HG03354 (cell line): ENCODE measurements at regions not wholly inside any gene's neighbourhood (a gene's known extent, or its start where the extent isn't known, plus 50 kb on each side); places are given as distances from the start of the nearest gene placed in this dataset.

ENCODE experiments used
- ATAC-seq: cut with Tn5 transposase; IDR thresholded peaks from one replicate; pipeline ENCODE4 v1.9.1; 2021; ENCODE audit warnings: mild to moderate bottlenecking; ENCODE audit not compliant: unreplicated experiment, poor library complexity, severe bottlenecking

GRCh38 chr10:88023676-88024075, 160.3 kb downstream of the PTEN start:
- ATAC-seq, result no peak

DNA sequence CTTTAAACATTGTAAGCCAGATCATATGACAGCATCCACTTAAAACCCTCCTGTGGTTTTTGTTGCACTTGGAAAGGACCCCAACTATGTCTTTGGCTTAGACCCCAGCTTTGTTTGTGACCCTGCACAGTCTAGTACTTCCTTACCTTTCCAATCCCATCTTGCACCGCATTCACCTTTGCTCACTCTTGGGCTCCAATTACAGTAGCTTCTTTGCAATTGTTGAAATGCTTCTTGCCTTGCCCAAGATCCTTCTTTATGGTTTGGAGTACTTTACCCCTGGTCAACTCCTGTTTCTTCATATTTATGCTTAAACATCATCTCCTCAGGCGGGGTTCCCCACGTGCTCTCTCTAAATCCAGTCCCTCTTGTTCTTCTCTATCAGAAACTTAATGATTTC, 162.6 kb downstream of the PTEN start:
- ATAC-seq, result no peak

DNA sequence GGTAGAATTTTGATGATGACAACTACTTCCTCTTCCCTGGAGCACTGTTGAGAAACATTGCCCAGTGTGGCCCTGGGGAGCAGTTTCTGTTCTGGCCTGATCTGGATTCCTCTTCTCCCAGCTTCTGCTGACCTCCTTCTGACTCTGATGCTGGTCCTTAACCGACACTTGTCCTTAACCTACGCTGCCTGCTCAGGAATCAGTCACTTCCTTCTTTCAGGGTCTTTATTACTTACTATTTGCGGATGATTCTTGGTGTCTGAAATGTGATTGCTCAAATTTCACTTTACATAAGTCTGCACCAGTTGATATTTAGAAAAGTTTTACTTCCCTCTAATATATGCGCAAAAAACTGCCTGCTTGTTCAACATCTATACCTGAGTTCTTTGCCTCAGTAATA, 164.1 kb downstream of the PTEN start:
- ATAC-seq, result no peak

DNA sequence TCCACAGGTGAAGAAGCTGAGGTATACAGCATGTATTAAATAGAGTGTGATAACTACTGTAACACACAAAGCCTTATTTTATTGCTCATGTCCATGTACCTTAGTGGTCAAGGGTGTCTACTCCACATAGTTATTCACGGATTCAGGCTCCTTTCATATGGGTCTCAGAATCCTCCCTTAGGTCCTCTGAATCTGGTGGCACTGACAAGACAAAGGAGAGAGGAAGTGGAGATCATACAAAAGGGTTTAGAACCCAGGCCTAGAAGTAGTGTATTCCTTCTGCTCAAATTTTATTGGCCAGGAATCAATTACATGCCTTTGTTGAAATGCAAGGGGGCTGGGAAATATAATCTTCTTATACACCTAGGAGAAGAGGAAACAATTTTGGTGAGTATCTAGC, 164.6 kb downstream of the PTEN start:
- no peak for ATAC-seq

DNA sequence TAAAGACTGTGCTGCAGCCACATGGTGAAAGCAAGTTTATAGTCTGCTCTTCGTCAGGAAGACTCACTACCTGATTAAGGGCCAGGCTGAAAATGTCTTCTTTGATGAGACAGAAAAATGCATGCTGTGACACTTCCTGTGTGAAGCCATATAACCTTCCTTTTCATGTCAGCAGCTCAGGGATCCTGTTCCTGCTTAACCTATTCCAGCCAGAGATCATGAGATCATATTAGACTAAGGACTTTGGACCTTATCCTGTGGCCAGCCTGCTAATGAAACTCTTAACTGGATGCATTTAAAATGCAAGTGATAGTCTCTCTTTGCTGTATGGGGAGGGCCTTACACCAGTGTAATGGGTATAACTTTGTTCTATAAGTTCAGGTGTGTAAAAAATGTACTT, 165.2 kb downstream of the PTEN start:
- no peak for ATAC-seq

GRCh38 chr10:88032566-88032965, 169.1 kb downstream of the PTEN start:
- ATAC-seq, result no peak

DNA sequence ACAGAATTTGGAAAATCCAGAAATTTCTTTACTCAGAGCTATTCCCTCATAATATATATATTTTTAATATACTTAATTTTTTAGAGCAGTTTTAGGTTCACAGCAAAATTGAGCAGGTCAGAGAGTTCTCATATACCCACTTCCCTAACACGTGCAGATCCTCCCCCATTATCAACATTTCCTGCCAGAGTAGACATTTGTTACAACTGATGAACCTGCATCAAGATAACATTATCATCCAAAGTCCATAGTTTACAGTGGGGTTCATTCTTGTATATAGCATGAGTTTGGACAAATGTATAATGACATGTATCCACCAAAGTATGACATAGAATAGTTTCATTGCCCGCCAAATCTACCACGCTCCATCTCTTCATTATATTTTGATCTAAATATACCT, 170.0 kb downstream of the PTEN start:
- no peak for ATAC-seq

DNA sequence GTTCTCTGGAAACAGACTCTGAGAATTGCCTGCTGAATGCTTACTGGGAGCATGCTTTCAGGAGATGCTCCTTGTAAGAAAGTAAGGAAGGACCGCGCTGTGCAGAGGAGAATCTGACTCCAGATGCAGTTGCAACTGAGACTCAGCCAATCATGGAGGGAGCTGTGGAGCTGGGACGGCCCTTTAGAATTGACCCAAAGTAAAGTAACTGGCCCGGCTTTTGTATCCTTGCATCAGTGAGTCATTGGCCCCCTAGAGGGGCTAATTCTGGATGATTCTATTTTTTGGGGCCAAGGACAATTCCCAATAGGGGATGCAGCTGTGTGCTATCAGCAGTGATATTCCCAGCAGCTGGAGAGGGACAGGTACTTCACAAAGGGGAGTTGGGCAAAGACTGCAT, 170.4 kb downstream of the PTEN start:
- no peak for ATAC-seq

DNA sequence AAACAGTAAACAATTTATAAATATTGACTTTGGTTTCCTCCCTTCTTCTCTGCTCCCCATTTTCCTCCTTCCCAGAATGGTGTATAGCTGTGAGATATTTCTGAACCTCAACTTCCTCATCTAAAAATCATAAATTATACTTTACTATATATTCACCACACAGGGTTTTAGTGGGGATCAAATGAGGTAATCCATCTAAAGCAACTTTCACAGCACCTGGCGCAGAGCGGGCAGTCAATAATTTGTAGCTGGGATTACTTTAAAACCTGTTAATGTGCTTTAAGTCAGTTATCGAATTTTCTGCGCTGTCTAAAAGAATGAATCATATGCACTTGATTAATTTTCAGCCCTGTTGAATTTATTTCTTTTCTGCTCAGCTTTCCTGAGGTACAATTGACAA, 172.7 kb downstream of the PTEN start:
- no peak for ATAC-seq

DNA sequence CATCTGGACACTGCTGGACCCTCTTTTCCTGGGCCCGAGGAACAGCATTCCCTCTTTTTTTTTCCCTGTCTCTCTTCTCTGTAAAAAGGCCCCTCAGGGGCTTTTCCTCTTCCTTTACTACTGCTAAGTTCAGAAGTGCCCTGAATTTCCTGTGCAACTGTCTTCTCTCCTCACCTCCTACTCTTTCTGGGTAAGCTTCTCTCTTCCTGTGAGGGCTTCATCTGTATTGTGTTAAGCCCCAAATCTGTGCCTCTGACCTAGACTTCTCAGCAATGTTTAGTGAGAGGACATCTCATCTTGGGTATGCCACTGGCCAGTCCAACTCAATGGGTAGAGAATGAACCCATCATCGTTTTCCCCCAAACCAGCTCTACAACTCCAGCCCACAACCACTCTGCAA, 174.2 kb downstream of the PTEN start:
- no peak for ATAC-seq

GRCh38 chr10:88038268-88038667, 174.8 kb downstream of the PTEN start:
- ATAC-seq, result no peak

DNA sequence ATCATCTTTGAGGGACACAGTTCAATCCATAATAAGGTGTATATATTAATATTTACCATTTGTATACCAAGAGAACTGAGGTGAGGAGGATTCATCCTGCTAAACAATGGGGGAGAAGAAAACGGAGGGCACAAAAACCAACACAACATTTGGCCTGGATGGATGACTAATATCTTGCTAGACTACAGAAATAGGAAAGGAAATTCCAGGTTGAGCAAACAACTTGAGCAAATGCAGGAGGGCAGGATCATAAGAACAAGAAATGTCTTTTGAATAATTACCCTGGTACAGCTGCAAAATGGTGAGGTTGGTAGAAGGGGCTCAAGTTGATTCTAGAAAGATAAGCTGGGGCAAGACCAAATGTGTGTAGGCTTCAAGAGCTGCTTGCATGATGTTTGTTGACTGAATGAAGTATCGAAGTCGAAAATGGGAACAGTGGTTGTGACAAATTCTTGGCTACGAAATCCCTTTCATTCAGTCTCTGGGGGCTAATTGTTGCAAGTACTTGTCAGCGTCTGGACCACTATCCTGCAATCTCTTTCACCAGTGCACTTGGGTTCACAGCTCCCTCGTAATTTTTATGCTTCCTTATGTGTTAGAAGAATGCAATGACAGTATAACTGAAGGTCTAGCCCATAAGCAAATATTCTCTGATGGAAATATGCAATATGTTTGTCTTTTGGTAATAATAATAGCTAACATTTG, 176.2 kb downstream of the PTEN start:
- no peak for ATAC-seq

DNA sequence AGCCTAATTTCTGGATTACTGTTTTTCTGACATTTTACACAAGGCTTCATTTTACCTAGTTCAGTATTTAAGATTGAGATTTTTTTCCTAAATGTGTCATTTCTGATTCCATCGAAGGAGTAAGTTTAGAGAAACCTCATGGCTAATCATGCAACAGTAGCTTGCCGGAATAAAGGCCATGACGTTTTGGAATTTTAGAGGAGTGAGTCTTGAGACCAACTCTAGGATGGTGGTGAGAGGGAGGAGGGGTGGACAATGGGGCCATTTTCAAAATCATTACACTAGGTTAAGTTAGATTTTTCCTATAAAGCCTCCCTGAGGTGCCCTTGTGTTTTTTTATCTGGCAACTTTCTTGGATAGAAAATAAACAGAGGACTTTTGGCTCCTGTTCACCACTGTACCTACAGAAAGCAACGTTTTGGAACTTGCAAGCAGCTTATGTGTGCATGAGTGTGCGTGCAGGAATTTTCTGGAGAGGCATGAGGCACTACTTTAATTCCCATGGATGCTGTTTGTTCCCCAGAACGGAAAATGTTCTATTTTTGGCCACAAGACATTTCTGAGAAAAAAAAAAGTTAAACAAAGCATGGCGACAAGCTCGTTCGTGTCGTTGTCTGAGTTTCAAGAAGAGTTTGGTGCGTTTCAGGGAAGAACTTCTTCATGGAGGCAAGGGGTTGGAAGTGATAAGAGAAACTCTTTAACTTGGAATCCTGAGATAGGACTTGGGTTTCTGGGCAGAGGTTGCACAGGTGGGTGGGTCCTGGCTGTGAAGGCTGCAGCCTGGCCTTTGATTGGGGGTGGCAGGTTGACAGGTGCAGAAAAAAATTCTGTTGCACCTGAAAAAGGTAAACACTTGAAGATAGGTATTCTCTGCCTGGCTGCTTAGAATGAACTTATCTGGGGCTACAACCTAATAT, 178.1 kb downstream of the PTEN start:
- no peak for ATAC-seq

GRCh38 chr10:88042160-88043100, 179.0 kb downstream of the PTEN start:
- no peak for ATAC-seq

DNA sequence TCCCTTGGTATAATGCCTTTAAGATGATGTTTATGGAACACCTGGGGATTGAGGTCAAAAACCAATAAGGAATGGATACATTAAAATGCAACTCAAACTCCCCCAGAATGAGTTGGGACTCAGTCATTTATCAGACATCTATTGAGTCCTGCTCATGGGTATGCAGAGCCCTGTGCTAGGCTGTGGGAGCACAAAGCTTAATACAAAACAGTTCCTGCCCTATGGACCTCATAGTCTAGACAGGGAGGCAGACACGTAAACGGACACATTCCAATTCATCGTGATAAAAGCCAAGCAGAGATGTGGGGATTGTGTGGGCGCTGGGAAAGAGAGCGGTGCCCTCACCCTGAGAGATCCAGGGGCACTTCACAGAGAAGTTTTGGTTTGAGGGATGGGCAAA, 181.7 kb downstream of the PTEN start:
- ATAC-seq, result no peak

DNA sequence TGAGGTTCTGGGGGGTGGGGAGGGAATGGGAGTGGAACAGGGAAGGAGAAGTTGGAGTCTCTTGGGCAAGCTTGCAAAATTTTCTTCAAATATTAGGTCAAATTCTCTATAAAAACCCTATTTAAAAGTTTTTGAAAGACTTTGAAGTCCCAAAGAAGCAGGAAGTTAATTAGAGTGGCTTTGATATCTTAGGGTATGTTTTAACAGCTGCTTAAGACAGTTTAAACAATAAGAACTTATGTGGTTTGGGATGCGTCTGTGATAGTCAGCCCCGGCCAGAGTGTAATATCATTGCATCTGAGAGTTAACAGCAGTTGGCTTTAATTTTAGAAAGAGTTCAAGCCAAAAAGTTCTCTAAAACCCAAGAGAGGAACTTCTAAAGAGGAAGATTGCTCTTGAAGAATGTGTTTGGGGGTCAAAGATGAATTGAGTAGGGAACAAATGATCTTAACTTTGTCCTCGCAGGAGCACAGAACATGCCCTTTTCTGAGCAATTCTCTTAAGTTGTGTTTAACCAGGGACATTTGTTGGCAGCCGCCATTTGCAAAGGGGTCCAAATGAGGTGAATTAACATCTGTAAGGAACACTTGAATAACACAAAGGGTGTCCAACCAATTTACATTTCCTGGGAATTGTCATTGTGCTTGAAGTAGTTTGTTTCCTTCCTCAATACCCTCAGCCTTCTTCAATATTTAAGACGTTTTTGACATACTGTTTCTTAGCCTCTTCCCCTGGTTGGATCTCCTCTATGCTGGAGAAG, 182.4 kb downstream of the PTEN start:
- ATAC-seq, result no peak

GRCh38 chr10:88047579-88047978, 184.2 kb downstream of the PTEN start:
- ATAC-seq, result no peak

DNA sequence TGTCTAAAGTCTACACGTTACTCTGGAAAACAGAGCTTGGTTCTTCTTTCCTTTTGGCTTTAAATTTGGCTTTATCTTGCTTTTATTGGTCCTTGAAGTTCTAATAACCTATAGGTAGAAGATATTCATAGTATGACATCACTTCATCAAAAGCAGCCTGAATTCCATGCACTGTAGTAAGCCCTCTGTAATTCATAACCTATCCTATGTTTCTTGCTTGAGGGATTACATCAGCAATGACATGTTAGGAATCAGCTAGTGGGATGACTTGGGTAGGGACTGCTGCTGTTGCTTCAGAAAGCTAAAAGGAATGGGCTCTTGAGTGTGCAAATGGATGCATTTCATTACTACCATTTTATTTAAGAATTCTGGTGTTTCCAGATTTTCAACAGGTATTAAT, 184.9 kb downstream of the PTEN start:
- ATAC-seq, result no peak

DNA sequence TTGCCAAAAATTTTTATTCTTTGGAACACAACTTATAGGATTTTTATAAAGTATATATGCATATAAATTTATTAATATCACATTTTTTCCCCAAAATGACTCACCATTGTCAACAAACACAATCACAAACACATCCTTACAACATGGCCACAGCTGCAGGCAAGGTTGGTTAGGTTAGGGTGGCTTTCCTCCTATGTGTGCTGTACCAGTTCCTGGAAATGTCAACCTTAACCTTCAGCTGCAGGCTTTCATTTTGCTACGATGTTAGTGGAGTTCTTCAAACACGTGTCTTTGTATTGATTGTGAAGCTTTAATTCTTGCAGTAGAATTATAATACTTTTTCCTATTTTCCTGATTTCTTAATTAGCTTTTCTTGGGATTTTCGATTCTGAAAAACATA, 185.8 kb downstream of the PTEN start:
- no peak for ATAC-seq

DNA sequence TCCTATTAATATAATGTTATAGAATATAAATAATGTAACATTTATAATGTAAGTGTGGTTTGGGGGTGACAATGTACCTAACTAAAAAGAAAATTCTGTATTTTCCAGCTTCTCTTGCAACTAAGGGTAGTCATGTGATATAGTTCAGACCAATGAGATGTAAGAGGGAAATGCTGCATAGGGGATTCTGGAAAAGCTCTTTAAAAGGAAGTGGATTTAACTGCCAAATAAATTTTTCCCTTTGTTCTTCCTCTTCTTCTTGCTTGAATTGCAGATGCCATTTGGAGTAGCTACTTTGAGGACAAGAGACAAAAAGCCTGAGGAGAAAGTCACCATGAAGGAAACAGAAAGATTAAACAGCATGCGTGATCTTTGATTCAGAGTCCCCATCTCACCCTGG, 194.3 kb downstream of the PTEN start:
- no peak for ATAC-seq
